Dermis blood vessel endothelial cell (primary cell): ENCODE measurements at regions not wholly inside any gene's neighbourhood (a gene's known extent, or its start where the extent isn't known, plus 50 kb on each side); places are given as distances from the start of the nearest gene placed in this dataset.

Experiments used
- DNase-seq: peaks from one replicate; pipeline ENCODE4 v3.0.0; 2010

DNA sequence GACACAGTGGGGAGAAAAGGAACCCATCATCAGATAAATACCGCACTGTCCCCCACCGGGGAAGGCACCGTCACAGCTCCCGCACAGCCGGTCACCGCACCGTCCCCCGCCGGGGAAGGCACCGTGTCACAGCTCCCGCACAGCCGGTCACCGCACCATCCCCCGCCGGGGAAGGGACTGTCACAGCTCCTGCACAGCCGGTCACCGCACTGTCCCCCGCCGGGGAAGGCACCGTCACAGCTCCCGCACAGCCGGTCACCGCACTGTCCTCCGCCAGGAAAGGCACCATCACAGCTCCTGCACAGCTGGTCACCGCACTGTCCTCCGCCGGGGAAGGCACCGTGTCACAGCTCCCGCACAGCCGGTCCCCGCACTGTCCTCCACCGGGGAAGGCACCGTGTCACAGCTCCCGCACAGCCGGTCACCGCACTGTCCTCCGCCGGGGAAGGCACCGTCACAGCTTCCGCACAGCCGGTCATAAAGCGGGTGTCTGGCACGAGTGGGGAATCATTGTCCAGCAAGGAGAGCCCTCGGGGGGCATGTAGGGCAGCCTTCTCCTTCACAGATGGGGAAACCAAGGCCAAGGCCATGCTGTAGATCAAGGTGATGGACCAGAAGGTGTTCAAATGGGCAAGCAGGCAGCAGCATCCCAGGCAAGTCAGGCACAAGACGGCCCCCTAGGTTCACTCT lies 280.1 kb downstream of the NPHP4 start:
- no peak for DNase-seq

- DNase-seq = no peak
Measured at GRCh38 chr1:5711079-5711478, 281.1 kb downstream of the NPHP4 start.

DNA sequence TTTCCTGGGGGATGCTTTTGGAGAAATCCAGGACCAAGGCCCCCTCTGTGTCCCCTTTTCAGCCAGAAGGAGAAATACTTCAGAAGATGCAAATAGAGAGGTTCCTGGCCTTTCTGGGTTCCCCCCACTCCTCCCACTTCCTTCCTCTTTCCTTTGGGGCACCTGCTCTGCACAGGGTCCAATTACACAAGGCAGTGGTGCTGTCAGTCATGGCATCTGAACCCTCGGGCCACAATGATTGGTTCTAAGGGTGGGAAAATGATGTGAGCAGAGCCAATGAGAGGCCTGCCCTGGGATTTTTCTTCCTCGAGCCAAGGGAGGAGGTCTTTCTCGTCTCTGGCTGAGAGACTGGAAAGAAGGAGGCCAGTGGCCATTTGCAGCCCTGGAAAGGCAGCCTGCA lies 282.2 kb downstream of the NPHP4 start:
- no peak for DNase-seq

DNA sequence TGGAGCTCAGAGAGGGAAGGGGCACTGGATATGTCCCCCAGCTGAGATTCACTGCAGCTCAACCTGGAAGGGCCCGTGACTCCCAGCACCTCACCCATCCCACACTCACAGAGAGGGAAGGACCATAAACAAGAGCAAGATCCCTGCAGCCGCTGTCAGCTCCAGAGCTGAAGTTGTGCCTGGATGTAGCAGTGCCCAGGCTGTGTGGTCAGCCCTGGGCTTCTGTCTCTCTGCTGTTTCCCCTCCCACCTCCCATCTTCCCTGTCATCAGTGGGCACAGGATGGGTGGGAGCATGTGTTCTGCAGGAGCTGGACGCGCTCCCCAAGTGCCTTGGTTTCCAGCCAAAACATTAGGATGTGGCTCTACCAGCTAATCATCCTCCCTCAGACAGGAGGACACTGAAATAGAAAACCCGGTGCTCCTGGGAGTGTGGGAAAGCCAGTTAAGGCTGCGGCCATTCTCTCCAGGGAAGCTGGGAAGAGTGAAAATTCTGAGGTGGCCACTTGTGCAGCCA lies 282.7 kb downstream of the NPHP4 start:
- no peak for DNase-seq

DNA sequence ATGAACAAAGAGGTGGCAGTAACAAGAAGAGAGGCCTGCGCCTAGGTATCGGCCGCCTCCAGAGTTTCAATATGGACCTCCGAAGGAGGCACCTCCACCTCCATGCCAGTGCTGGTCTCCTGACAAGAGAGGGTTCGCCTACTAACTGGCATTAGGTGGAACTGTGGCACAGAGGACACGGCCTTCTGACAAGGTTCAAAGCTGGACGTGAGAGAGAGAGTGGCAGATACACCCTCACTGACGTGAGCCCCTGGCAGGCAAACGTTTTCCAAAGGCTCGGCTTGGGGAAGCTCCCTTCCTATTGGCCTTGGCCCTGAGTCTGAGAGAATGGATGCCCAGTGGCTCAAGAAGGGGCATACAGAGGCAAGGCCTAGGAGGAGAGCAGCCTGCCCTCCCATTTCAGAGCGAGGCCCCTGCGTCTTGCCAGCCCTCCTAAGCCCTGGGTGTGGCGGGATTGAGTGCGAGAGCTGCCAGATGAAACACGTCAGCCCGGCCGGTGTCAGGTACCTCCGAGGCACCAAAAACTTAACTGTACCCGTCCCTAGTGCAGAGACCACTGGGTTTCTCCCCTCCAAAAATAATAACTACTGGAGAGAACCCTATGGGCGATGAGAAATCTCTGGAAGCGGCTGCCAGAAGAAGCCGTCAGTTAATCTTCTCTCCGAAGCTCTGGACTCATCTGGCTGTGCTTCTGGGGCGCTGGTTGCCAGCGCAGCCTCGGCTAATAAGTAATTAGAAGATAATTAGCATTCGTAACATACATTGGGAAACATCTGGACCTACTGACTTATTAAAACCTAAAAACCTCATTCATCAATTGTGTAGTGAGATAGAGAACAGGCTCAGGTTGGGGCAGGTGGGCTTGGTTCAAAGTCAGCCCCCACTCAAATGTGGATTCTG lies 283.6 kb downstream of the NPHP4 start:
- DNase-seq = no peak

DNA sequence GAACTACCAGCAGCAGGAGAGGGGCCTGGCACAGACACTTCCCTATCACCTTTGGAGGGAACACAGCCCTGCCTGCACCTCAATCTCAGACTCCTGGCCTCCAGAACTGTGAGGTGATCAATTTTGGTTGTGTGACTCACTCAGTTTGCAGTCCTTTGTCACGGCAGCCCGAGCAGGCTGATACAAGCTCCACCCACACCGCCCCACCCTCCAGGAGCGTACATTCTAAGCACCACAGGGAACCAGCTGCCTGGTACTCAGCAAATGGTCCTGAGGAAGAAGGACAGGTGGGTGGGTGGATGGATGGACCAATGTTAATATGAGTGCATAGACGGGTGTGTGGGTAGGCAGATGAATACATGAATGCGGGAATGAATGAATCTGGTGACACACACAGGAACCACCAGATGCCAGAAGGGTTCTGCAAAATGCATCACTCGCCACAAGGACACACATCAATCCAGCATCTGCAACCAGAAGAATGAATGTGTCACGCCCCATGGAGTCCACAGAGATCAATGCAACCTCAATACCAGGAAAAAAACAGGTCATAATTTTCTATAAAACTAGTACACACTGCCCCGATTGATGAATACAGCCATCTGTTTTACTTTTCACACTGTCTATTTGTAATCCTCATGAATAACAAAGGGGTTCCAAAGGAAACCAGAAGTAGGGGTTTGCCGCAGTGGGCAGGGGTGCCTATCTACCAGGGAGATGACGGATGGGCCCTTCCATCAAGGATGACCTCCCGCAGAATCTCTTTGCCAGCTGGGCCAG lies 284.5 kb downstream of the NPHP4 start:
- no peak for DNase-seq

- DNase-seq = no peak
Measured at GRCh38 chr1:5706239-5706638, 286.0 kb downstream of the NPHP4 start.

- DNase-seq = no peak
Measured at GRCh38 chr1:5705751-5706150, 286.5 kb downstream of the NPHP4 start.

- no peak for DNase-seq
Measured at GRCh38 chr1:5704561-5705514, 287.4 kb downstream of the NPHP4 start.

DNA sequence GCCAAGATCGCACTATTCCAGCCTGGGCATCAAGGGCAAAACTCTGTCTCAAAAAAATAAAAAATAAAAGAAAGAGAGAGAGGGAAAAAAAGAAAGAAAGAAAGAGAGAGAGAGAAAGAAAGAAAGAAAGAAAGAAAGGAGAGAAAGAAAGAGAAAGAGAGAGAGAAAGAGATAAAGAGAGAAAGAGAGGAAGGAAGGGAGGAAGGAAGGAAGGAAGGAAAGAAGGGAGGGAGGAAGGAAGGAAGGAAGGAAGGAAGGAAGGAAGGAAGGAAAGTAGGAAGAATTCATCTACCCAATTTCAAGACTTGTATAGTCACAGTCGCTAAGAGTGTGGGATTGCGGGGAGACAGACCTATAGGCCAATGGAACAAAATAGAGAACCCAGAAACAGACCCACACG lies 290.6 kb downstream of the NPHP4 start:
- no peak for DNase-seq

GRCh38 chr1:5693568-5693967 lies 298.7 kb downstream of the NPHP4 start:
- no peak for DNase-seq

DNA sequence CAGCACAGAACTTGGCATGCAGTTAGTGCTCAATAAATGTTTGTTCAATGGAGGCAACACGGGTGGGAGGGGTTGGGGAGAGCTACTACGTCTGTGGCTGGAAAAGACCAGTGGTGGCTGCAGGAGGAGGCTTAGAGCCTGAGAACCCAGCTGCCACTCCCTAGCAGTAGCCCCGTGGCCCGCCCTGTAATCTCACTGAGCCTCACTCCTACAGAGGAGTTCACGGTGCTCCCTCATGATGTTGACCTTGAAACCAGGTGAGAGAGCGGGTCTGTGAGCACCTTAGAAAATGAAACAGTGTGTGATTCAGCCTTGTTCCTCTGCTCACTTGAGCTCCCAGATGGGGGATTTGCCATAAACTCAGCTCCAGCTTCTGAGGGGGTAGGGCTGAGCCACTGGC lies 299.6 kb downstream of the NPHP4 start:
- DNase-seq = no peak

DNA sequence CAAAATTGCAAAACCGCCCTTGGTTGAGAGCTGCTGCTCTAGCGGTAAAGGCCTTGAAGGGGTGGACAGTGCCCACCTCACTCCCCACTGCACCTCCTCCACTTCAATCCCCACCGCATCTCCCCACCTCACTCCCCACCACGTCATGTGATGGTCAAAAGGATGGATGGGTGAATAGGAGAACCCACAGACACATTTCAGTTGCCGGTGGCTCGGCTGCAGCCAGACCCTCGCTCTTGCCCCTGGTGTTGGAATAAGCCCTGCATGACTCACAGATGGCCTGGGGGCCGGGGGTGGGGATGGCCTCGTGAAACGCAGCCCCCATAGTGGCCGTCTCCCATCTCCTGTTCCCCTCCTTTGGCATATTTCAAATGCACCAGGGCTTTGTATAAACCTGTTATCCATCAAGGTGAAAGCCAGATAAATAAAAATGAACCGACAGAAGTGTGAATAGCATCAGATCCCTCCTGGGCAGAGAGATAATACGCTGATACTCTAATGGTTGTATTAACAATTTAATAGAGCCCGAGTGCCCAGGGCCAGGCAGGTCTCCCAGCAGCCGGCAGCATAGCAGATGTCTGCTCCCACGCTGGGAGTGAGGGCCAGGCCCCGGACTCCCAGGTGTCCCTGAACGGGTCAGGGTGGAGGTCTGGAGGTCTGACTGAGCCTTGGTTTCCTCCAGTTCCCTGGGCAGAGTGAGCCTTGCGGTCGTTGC lies 300.3 kb downstream of the NPHP4 start:
- no peak for DNase-seq

GRCh38 chr1:5690898-5691297 lies 301.3 kb downstream of the NPHP4 start:
- DNase-seq = no peak

DNA sequence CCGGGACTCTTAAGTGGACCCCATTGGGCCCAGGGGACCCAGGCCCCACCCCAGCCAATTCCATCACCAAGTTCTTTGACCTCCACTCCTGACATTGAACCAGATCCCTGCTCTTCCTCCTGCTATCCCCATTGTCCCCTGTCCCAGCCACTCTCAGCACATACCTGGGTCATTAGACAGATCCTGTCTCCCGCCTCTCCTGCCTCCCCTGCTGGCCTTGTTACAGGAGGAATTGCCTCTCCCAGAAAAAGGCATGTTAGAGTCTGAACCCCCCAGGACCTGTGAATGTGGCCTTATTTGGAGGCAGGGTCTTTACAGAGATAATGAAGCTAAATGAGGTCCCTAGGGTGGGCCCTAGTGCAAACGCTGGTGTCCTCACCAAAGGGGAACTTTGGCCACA lies 301.9 kb downstream of the NPHP4 start:
- DNase-seq = no peak

- no peak for DNase-seq
Measured at GRCh38 chr1:5688081-5689077, 303.8 kb downstream of the NPHP4 start.

- DNase-seq = no peak
Measured at GRCh38 chr1:5686925-5687706, 305.1 kb downstream of the NPHP4 start.

DNA sequence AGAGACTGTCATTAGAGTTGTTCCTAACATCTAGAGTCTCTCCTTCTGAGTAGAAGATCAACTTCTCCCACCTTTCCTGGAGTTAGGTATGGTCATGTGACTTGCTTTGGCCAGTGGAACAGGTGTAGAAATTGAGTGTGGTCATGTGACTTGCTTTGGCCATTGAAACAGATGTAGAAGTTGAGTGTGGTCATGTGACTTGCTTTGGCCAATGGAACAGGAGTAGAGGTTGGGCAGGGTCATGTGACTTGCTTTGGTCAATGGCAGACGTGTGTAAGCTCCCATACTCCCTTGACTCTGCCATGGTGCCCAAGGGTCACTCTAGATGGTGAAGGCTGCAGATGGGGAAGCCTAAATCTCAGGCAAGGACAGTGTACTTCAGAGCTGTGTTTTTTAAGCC lies 306.0 kb downstream of the NPHP4 start:
- DNase-seq = no peak

DNA sequence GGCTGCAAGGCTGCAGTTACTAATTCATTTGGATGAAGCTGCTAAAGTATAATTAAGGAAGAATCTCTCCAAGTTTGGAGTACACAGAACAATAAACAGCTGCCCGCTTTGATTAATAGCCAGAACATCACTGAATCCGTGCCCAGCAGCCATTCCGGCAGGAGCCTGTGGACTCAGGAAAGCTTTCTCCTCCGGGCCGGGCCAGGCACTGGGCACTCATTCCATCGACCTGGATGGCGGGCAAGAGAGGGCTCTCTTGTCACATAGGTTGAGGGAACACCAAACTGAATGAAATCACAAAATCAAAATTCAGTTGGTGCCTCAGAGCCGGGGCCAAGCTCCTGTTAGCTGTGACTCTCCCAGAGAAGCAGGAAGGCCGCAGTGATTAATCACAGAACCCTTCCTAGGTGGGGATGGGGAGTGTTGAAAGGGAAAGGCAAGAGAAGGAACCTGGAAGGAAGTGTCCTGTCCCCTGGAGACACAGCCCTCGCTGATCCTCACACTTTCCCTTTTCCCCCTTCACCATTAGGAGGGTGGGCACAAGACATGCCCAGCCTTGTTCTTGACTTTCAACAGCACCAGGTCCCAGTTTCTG lies 306.7 kb downstream of the NPHP4 start:
- no peak for DNase-seq
